ENCODE measurements at regions not wholly inside any gene's neighbourhood (a gene's known extent, or its start where the extent isn't known, plus 50 kb on each side); places are given as distances from the start of the nearest gene placed in this dataset.
A peak's percentile ranks its signal among the peaks of the same experiment; 100 is the strongest.

DNA sequence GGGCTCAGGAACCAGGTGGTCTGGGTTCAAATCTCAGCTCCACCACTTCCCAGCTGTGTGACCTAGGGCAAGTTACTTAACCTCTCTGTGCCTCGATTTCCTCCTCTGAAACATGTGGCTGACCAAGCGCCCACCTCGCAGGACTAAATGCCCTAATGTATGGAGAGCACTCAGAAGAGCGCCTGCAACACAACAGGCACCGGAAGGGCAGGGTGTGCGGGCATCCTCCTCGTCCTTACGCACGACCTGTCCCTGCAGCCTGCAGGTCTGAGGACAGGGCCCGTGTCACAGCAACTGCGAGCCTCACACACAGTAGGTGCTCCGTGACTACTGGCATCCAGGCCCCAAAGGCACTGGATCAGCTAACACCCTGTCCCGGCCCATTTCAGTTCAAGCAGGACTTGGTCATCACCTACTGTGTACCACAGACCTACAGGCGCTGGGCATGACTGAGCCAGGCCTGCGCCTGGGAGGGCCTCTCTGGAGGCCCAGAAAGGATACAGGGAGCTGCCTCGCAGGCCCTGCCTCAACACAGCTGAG, 131.5 kb downstream of the NCOR2 start:
- Mint-ChIP-seq H3K4me3 (no peak overlapping the region), H3K9me3 (no peaks in the 10 kb centered on the region), H3K4me1 (peaks cover 8 to 15% (median 13%) of the 10 kb centered on the region in 4 donors), H3K36me3 (peaks cover under 1 to 34% of the 10 kb centered on the region in 2 donors), H3K27me3 (no peaks in the 10 kb centered on the region), H3K27ac (peak overlapping the region in 1 of 7 donors; percentile 63)
- H3K4me1 ChIP-seq (ENCODE audit: insufficient read depth, low read length) = peaks cover 10% of the 10 kb centered on the region
- H3K27ac ChIP-seq (ENCODE audit: low read depth, low read length) = no peak overlapping the region
- no peaks in the 10 kb centered on the region for H3K36me3 ChIP-seq (ENCODE audit: insufficient read depth, low read length)
- no peak overlapping the region for H3K4me3 ChIP-seq (ENCODE audit: low read length in 2 of 2)
- no peak for DNase-seq
- no peaks in the 10 kb centered on the region for H3K27me3 ChIP-seq (ENCODE audit: insufficient read depth, low read length)
- intact Hi-C loops (cut with micrococcal nuclease) = no loop called here
- H3K9me3 ChIP-seq (ENCODE audit: control insufficient read depth in 1 of 2, low read length in 2 of 2) = no peaks in the 10 kb centered on the region
- ChIA-PET CTCF (ENCODE audit: partially characterized antibody) (no interaction called here), POLR2A (ENCODE audit: partially characterized antibody) (no interaction called here)

DNA sequence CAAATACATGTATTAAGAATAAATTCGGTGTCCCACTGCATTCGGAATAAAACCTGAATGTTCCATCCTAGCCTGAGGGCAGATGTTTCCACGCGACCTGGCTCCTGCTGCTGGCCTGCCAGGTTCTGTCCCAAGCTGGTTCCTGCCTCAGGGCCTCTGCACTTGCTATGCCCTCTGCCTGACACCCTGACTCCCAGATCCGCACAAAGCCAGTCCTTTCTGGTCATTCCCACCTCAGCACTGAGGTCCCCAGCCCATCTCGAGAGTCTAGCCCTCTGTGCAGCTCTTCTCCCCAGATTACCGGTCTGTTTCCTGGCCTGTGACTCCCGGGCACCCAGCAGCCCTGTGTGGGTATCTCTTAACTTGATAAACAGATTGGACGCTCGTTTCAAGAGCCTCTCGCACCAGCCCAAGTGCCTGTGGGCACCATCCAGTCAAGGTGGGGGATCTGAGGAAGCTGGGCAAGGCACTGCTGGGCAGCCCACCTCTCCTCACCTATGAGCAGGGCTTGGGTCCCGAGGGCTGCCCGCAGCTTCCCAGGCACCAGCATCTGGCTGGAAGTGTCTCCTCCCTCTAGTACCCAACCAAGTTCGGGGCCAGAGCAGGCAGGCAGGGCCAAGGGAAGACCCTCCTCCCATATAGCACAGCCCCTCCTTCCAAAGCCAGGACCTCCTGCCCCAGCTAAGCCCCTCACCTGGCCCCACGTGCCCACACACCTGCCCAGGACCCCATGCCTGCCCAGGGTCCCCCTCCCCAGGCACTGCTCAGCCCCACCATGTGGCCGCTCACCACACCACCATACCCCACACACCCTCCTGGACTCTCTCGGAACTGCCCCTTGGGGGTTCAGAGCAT, 132.2 kb downstream of the NCOR2 start:
- H3K27ac Mint-ChIP-seq = peak overlapping the region in 6 of 7 donors; percentile 16 to 63 (median 44)
- no peaks in the 10 kb centered on the region for H3K27me3 Mint-ChIP-seq
- no peaks in the 10 kb centered on the region for H3K36me3 ChIP-seq (ENCODE audit: insufficient read depth, low read length)
- H3K36me3 Mint-ChIP-seq = peaks cover 4 to 41% of the 10 kb centered on the region in 2 donors
- H3K4me1 Mint-ChIP-seq = peaks cover 6 to 16% (median 13%) of the 10 kb centered on the region in 4 donors
- no peaks in the 10 kb centered on the region for H3K9me3 Mint-ChIP-seq
- H3K27me3 ChIP-seq (ENCODE audit: insufficient read depth, low read length) = no peaks in the 10 kb centered on the region
- ChIA-PET CTCF (ENCODE audit: partially characterized antibody) (no interaction called here), POLR2A (ENCODE audit: partially characterized antibody) (interaction anchor here (0.7 to 0.9 kb wide), 2 partner anchors 21 to 360 kb away, joined by 3 read pairs; no protein-coding TSS in a partner anchor)
- no peak overlapping the region for H3K4me3 Mint-ChIP-seq
- no peak overlapping the region for H3K4me3 ChIP-seq (ENCODE audit: low read length in 2 of 2)
- intact Hi-C loops (cut with micrococcal nuclease) = no loop called here
- H3K27ac ChIP-seq (ENCODE audit: low read depth, low read length) = no peak overlapping the region
- no peak for DNase-seq
- no peaks in the 10 kb centered on the region for H3K9me3 ChIP-seq (ENCODE audit: control insufficient read depth in 1 of 2, low read length in 2 of 2)
- peaks cover 10% of the 10 kb centered on the region for H3K4me1 ChIP-seq (ENCODE audit: insufficient read depth, low read length)

DNA sequence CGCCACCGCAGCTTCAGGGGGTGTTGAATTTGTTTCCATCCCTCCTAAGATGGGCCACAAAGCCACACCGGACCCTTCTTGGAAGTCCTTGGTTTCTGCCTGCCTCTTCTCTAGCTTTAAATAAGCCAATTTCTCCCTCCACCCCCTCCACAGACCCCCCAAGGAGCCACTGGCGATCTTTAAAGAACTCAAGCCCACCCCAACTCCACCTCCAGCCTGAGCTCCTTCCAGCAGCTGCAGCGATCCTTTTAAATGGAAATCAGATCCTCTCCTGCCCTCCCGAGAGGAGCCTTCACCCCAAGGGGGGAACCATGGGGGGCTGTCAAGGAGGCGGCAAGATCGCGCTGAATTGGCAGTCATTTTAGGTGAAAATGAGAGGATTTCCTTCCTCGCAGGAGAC, 133.1 kb downstream of the NCOR2 start:
- H3K27ac ChIP-seq (ENCODE audit: low read depth, low read length) = no peak overlapping the region
- no peaks in the 10 kb centered on the region for H3K9me3 ChIP-seq (ENCODE audit: control insufficient read depth in 1 of 2, low read length in 2 of 2)
- peaks cover 5% of the 10 kb centered on the region for H3K4me1 ChIP-seq (ENCODE audit: insufficient read depth, low read length)
- H3K9me3 Mint-ChIP-seq = no peaks in the 10 kb centered on the region
- H3K27ac Mint-ChIP-seq = peak overlapping the region in 1 of 7 donors; percentile 68
- POLR2A ChIA-PET (ENCODE audit: partially characterized antibody) = interaction anchor here (0.7 to 0.9 kb wide), 2 partner anchors 21 to 361 kb away, joined by 3 read pairs; no protein-coding TSS in a partner anchor
- intact Hi-C loops (cut with micrococcal nuclease) = no loop called here
- CTCF ChIA-PET (ENCODE audit: partially characterized antibody) = no interaction called here
- H3K27me3 Mint-ChIP-seq = no peaks in the 10 kb centered on the region
- no peak overlapping the region for H3K4me3 ChIP-seq (ENCODE audit: low read length in 2 of 2)
- H3K4me3 Mint-ChIP-seq = no peak overlapping the region
- peaks cover 6 to 16% (median 13%) of the 10 kb centered on the region in 4 donors for H3K4me1 Mint-ChIP-seq
- no peaks in the 10 kb centered on the region for H3K27me3 ChIP-seq (ENCODE audit: insufficient read depth, low read length)
- H3K36me3 ChIP-seq (ENCODE audit: insufficient read depth, low read length) = no peaks in the 10 kb centered on the region
- peaks cover 4 to 45% of the 10 kb centered on the region in 2 donors for H3K36me3 Mint-ChIP-seq
- DNase-seq = no peak

DNA sequence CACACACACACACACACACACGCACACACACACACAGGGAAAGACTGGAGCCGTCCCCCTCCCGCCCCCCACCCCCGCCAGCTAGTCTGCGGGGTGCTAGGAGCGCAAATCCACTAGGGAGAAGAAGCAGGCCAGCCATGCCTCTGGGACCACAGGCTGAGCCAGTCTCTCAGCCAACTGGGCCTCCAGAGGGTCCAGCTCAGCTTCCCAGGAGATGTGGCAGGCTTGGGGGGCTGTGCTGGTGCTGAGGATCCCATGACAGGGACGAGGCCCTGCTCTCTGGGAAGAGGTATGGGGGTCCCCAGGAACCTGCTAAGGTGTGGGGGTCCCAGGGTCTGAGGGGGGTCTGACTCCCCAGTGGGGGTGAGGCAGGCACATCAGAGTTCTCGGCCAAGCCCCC, 133.5 kb downstream of the NCOR2 start:
- Histone ChIP-seq H3K36me3 (ENCODE audit: insufficient read depth, low read length) (no peaks in the 10 kb centered on the region), H3K4me3 (ENCODE audit: low read length in 2 of 2) (no peak overlapping the region), H3K27ac (ENCODE audit: low read depth, low read length) (no peak overlapping the region), H3K27me3 (ENCODE audit: insufficient read depth, low read length) (no peaks in the 10 kb centered on the region), H3K4me1 (ENCODE audit: insufficient read depth, low read length) (peaks cover under 1% of the 10 kb centered on the region), H3K9me3 (ENCODE audit: control insufficient read depth in 1 of 2, low read length in 2 of 2) (no peaks in the 10 kb centered on the region)
- ChIA-PET POLR2A (ENCODE audit: partially characterized antibody) (interaction anchor here (0.9 kb wide), 1 partner anchor 22 kb away, joined by 3 read pairs; no protein-coding TSS in a partner anchor), CTCF (ENCODE audit: partially characterized antibody) (no interaction called here)
- Mint-ChIP-seq H3K9me3 (no peaks in the 10 kb centered on the region), H3K4me3 (no peak overlapping the region), H3K36me3 (peaks cover 4 to 45% of the 10 kb centered on the region in 2 donors), H3K4me1 (peaks cover 6 to 16% (median 13%) of the 10 kb centered on the region in 4 donors), H3K27me3 (no peaks in the 10 kb centered on the region), H3K27ac (no peak overlapping the region)
- intact Hi-C loops (cut with micrococcal nuclease) = no loop called here
- DNase-seq = no peak

DNA sequence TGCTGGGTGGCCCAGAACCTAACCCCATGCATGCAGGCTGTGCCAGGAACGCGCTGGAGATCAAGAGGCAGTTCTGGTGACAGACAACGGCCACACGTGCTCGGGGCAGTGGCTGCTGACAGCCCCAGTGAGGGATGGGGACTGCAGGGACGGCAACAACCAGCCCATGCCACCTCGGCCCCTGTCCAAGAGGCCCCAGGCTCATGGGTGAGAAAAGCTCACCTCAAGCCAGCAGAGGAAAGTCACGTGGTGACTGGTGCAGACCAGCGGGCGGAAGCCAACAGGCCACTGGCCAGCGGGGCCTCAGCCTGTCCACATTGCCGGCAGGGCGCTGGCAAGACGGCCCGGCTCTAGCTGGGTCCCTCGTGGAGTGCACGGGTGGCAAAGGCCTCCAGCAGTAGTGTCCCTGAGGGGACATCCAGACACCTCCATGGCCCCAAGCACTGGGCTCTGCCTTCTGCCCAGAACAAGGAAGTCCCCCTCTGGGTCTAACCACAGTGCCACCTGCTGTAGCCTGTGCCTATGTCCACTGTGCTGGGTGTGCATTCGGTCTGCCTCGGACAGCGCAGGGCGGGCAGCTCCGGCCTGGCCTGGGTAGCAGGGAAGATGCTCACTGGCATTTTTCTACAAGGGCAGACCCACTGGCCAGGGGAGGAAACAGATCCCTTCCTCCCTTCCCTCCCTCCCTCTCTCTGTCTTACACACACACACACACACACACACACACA, 134.1 kb downstream of the NCOR2 start:
- peaks cover 4 to 50% of the 10 kb centered on the region in 2 donors for H3K36me3 Mint-ChIP-seq
- no peak overlapping the region for H3K27ac ChIP-seq (ENCODE audit: low read depth, low read length)
- ChIA-PET CTCF (ENCODE audit: partially characterized antibody) (no interaction called here), POLR2A (ENCODE audit: partially characterized antibody) (no interaction called here)
- H3K9me3 Mint-ChIP-seq = no peaks in the 10 kb centered on the region
- no peak for DNase-seq
- H3K4me1 ChIP-seq (ENCODE audit: insufficient read depth, low read length) = no peaks in the 10 kb centered on the region
- no peaks in the 10 kb centered on the region for H3K27me3 Mint-ChIP-seq
- no peaks in the 10 kb centered on the region for H3K9me3 ChIP-seq (ENCODE audit: control insufficient read depth in 1 of 2, low read length in 2 of 2)
- peaks cover 6 to 16% (median 13%) of the 10 kb centered on the region in 4 donors for H3K4me1 Mint-ChIP-seq
- intact Hi-C loops (cut with micrococcal nuclease) = no loop called here
- H3K36me3 ChIP-seq (ENCODE audit: insufficient read depth, low read length) = no peaks in the 10 kb centered on the region
- no peaks in the 10 kb centered on the region for H3K27me3 ChIP-seq (ENCODE audit: insufficient read depth, low read length)
- H3K27ac Mint-ChIP-seq = no peak overlapping the region
- no peak overlapping the region for H3K4me3 Mint-ChIP-seq
- H3K4me3 ChIP-seq (ENCODE audit: low read length in 2 of 2) = no peak overlapping the region

DNA sequence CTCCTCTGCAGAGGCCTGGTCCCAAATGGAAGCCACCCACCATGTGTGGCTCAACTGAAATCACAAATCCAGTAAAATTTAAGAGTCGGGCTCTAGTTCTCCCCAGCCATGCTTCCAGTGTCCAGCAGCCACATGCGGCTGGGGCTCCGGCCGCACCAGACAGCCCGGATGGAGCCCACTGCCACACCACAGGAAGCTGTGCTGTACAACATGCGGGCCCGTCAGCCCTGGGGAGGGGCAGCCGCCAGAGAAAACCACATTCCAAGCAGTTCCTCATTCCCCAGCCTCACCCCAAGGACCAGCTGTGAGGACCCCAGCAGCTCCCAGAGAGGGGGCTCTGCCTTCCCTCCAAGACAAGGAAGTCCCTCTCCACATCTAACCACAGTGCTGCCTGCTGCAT, 135.0 kb downstream of the NCOR2 start:
- ChIA-PET CTCF (ENCODE audit: partially characterized antibody) (no interaction called here), POLR2A (ENCODE audit: partially characterized antibody) (no interaction called here)
- Mint-ChIP-seq H3K27me3 (no peaks in the 10 kb centered on the region), H3K27ac (no peak overlapping the region), H3K36me3 (peaks cover 4 to 51% of the 10 kb centered on the region in 2 donors), H3K4me3 (no peak overlapping the region), H3K9me3 (no peaks in the 10 kb centered on the region), H3K4me1 (peaks cover 6 to 16% (median 12%) of the 10 kb centered on the region in 4 donors)
- Histone ChIP-seq H3K4me1 (ENCODE audit: insufficient read depth, low read length) (no peaks in the 10 kb centered on the region), H3K4me3 (ENCODE audit: low read length in 2 of 2) (no peak overlapping the region), H3K27me3 (ENCODE audit: insufficient read depth, low read length) (no peaks in the 10 kb centered on the region), H3K9me3 (ENCODE audit: control insufficient read depth in 1 of 2, low read length in 2 of 2) (no peaks in the 10 kb centered on the region), H3K36me3 (ENCODE audit: insufficient read depth, low read length) (no peaks in the 10 kb centered on the region), H3K27ac (ENCODE audit: low read depth, low read length) (no peak overlapping the region)
- intact Hi-C loops (cut with micrococcal nuclease) = no loop called here
- DNase-seq = no peak

DNA sequence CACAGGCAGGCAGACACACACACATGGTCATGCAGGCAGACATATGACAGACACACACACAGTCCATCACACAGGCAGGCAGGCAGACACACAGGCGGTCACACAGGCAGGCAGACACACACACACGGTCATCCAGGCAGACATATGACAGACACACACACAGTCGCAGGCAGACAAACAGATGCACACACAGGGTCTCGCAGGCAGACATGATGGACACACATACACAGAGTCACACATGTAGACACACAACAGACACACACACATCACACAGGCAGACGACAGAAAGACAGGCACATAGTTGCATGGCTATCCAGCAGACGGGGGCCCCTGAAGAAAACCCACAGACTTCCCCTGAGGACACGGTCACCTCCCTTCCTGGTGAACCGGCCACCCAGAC, 135.4 kb downstream of the NCOR2 start:
- CTCF ChIA-PET (ENCODE audit: partially characterized antibody) = no interaction called here
- Mint-ChIP-seq H3K9me3 (no peaks in the 10 kb centered on the region), H3K36me3 (peaks cover 4 to 53% of the 10 kb centered on the region in 2 donors), H3K4me1 (peaks cover 6 to 16% (median 12%) of the 10 kb centered on the region in 4 donors), H3K27me3 (no peaks in the 10 kb centered on the region), H3K4me3 (no peak overlapping the region), H3K27ac (peak overlapping the region in 6 of 7 donors; percentile 8 to 77 (median 30))
- POLR2A ChIA-PET (ENCODE audit: partially characterized antibody) = no interaction called here
- Histone ChIP-seq H3K9me3 (ENCODE audit: control insufficient read depth in 1 of 2, low read length in 2 of 2) (no peaks in the 10 kb centered on the region), H3K36me3 (ENCODE audit: insufficient read depth, low read length) (no peaks in the 10 kb centered on the region), H3K4me1 (ENCODE audit: insufficient read depth, low read length) (no peaks in the 10 kb centered on the region), H3K4me3 (ENCODE audit: low read length in 2 of 2) (no peak overlapping the region), H3K27me3 (ENCODE audit: insufficient read depth, low read length) (no peaks in the 10 kb centered on the region), H3K27ac (ENCODE audit: low read depth, low read length) (no peak overlapping the region)
- intact Hi-C loops (cut with micrococcal nuclease) = no loop called here
- DNase-seq = no peak
